HG03558 (cell line): ENCODE measurements at regions not wholly inside any gene's neighbourhood (a gene's known extent, or its start where the extent isn't known, plus 50 kb on each side); places are given as distances from the start of the nearest gene placed in this dataset.

Experiments used
- ATAC-seq: cut with Tn5 transposase; IDR thresholded peaks from one replicate; pipeline ENCODE4 v1.9.1; 2021; ENCODE audit warnings: moderate number of reproducible peaks; ENCODE audit not compliant: unreplicated experiment; ENCODE audit errors: extremely low read depth

- ATAC-seq = no peak
Measured at GRCh38 chr5:17690473-17690872, 56.2 kb downstream of the TAF11L14 start.

GRCh38 chr5:17691762-17692161 lies 57.5 kb downstream of the TAF11L14 start:
- ATAC-seq = no peak

GRCh38 chr5:17694371-17694770 lies 60.1 kb downstream of the TAF11L14 start:
- no peak for ATAC-seq

GRCh38 chr5:17694914-17695313 lies 60.7 kb downstream of the TAF11L14 start:
- no peak for ATAC-seq

- no peak for ATAC-seq
Measured at GRCh38 chr5:17696627-17697026, 62.4 kb downstream of the TAF11L14 start.

GRCh38 chr5:17697671-17698070 lies 63.4 kb downstream of the TAF11L14 start:
- ATAC-seq = no peak

- ATAC-seq = no peak
Measured at GRCh38 chr5:17709011-17709710, 74.9 kb downstream of the TAF11L14 start.

- no peak for ATAC-seq
Measured at GRCh38 chr5:17713301-17713700, 79.0 kb downstream of the TAF11L14 start.

- ATAC-seq = no peak
Measured at GRCh38 chr5:17714186-17714585, 79.9 kb downstream of the TAF11L14 start.

GRCh38 chr5:17719592-17719991 lies 85.3 kb downstream of the TAF11L14 start:
- ATAC-seq = no peak

- ATAC-seq = no peak
Measured at GRCh38 chr5:17720071-17720470, 85.8 kb downstream of the TAF11L14 start.

- ATAC-seq = no peak
Measured at GRCh38 chr5:17723876-17724275, 89.6 kb downstream of the TAF11L14 start.

- no peak for ATAC-seq
Measured at GRCh38 chr5:17727098-17727497, 92.8 kb downstream of the TAF11L14 start.

- no peak for ATAC-seq
Measured at GRCh38 chr5:17730421-17730820, 96.2 kb downstream of the TAF11L14 start.

GRCh38 chr5:17732351-17732923 lies 98.2 kb downstream of the TAF11L14 start:
- no peak for ATAC-seq

GRCh38 chr5:17734011-17734410 lies 99.8 kb downstream of the TAF11L14 start:
- no peak for ATAC-seq

- no peak for ATAC-seq
Measured at GRCh38 chr5:17735761-17736160, 101.5 kb downstream of the TAF11L14 start.

GRCh38 chr5:17737092-17737491 lies 102.8 kb downstream of the TAF11L14 start:
- ATAC-seq = no peak

GRCh38 chr5:17738446-17738845 lies 104.2 kb downstream of the TAF11L14 start:
- no peak for ATAC-seq

GRCh38 chr5:17743580-17744435 lies 109.5 kb downstream of the TAF11L14 start:
- ATAC-seq = no peak

GRCh38 chr5:17748201-17748600 lies 113.9 kb downstream of the TAF11L14 start:
- no peak for ATAC-seq
